BLaER1 (cell line): ENCODE measurements at regions not wholly inside any gene's neighbourhood (a gene's known extent, or its start where the extent isn't known, plus 50 kb on each side); places are given as distances from the start of the nearest gene placed in this dataset.
A peak's percentile ranks its signal among the peaks of the same experiment; 100 is the strongest.
"Not testable (repeated sequence)": the region's sequence is repeated elsewhere in the genome, so short reads cannot be mapped to it uniquely, and the experiment has no call there.

Experiments
- H3K27ac ChIP-seq: shearing (Covaris generic); formaldehyde crosslinking; 2 replicates; pipeline ENCODE4 v1.8.1; 2022
- H3K27me3 ChIP-seq: shearing (Covaris generic); formaldehyde crosslinking; 2 replicates; pipeline ENCODE4 v1.8.1; 2022
- H3K36me3 ChIP-seq: shearing (Covaris generic); formaldehyde crosslinking; 2 replicates; pipeline ENCODE4 v1.8.1; 2022
- H3K4me1 ChIP-seq: shearing (Covaris generic); formaldehyde crosslinking; 2 replicates; pipeline ENCODE4 v1.8.1; 2022
- H3K4me2 ChIP-seq: shearing (Covaris generic); formaldehyde crosslinking; 2 replicates; pipeline ENCODE4 v1.8.1; 2022
- H3K4me3 ChIP-seq: shearing (Covaris generic); formaldehyde crosslinking; 2 replicates; pipeline ENCODE4 v1.8.1; 2022
- H3K9ac ChIP-seq: shearing (Covaris generic); formaldehyde crosslinking; 2 replicates; pipeline ENCODE4 v1.8.1; 2022
- H3K9me3 ChIP-seq: shearing (Covaris generic); formaldehyde crosslinking; 2 replicates; pipeline ENCODE4 v1.8.1; 2022
- H4K20me1 ChIP-seq: shearing (Covaris generic); formaldehyde crosslinking; 2 replicates; pipeline ENCODE4 v1.8.1; 2022
- Cebpa-rat ChIP-seq: shearing (Covaris generic); IDR thresholded peaks from 2 replicates; pipeline ENCODE4 v1.8.1; 2022

DNA sequence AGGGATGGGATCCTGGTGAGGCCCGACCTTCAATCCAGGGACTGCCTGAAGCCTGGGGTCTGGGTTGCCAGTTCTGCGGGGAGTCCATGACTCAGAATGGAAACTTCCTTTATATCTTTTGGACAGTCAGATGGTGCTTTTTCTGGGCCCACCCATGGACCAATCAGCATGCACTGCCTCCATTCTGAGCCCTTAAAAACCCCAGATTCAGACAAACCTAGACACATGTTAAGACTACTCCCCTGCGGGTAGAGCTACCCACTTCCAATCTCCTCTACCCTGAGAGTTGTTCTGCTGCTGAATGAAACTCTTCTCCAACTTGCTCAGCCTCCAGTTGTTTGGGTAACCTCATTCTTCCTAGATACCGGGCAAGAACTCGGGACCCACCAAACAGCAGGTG, 1315.2 kb upstream of the MIR17HG start:
- Histone ChIP-seq H3K36me3 (no peaks in the 10 kb centered on the region), H3K9ac (no peak overlapping the region), H4K20me1 (no peaks in the 10 kb centered on the region), H3K27me3 (no peaks in the 10 kb centered on the region), H3K27ac (no peak overlapping the region), H3K4me3 (no peak overlapping the region), H3K9me3 (peaks cover 17% of the 10 kb centered on the region), H3K4me2 (no peak overlapping the region), H3K4me1 (no peaks in the 10 kb centered on the region)
- TF ChIP-seq Cebpa-rat, result no peak

DNA sequence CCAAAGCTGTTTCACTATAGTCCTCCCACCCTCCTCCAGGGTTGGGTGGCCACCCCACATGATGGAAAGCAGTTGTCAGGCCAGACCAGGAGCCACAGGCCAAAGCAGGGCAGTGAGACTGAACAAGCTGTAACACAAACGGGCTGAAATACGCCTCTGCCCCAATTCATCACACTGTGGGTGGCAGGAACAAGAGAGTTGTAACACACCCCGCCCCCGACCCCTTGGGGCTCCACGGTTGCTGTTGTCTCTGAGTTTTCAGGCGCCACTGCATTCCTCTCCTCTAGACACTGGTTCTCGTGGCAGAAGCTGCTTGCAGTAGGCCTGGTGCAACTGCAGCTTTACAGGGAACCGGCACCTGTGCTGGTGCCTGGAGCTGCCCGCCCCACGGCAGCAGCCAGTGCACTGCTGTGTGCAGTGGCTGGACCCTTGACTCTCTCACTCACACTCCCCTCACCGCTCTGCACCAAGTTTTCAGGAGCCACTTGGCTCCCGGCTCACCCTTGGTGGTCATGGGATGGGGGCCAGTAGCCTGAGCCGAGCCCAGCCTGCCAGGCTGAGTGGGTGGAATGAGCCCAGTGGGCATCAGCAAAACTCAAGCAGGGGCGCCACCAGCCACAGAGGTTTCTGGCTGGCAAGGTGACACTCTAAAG, 1314.5 kb upstream of the MIR17HG start:
- H3K9me3 ChIP-seq, result peaks cover 11% of the 10 kb centered on the region
- H3K4me2 ChIP-seq, result no peak overlapping the region
- no peak overlapping the region for H3K4me3 ChIP-seq
- no peaks in the 10 kb centered on the region for H4K20me1 ChIP-seq
- no peak overlapping the region for H3K9ac ChIP-seq
- no peak for TF ChIP-seq Cebpa-rat
- H3K27me3 ChIP-seq, result no peaks in the 10 kb centered on the region
- H3K4me1 ChIP-seq, result no peaks in the 10 kb centered on the region
- H3K36me3 ChIP-seq, result no peaks in the 10 kb centered on the region
- H3K27ac ChIP-seq, result no peak overlapping the region

DNA sequence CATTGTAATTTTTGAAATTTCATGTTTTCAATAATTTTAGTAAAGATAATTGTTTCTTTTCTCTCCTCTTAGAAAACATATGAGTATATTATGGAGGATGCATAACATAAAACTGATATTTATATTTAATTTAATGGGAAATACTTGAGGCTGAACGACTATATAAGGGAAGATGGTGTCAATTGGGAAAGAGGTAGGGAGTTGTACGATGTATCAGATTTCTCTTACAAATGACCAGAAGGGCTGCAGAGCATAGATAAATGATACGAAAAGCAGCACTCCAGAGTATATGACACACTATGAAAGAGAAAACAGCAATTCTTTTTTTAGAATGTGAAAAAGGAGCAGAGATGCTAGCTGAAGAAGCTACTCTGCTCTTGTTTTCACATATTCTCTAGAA, 1308.0 kb upstream of the MIR17HG start:
- H3K4me3 ChIP-seq, result no peak overlapping the region

DNA sequence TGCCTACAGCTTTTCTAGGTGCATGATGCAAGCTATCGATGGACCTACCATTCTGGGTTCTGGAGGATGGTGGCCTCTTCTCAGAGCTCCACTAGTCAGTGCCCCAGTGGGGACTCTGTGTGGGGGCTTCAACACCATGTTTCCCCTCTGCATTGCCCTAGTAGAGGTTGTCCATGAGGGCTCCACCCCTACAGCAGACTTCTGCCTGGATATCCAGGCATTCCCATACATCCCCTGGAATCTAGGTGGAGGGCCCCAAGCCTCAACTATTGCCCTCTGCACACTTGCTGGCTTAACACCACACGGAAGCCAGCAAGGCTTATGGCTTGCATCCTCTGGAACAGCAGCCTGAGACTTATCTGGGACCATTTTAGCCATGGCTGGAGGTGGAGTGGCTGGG, 1299.9 kb upstream of the MIR17HG start:
- Histone ChIP-seq H3K27ac (no peak overlapping the region), H3K27me3 (no peaks in the 10 kb centered on the region), H3K36me3 (peaks cover 4% of the 10 kb centered on the region; the same call in 1 of the 2 replicates), H3K9ac (no peak overlapping the region), H3K4me1 (no peaks in the 10 kb centered on the region), H4K20me1 (no peaks in the 10 kb centered on the region), H3K4me3 (no peak overlapping the region), H3K9me3 (peaks cover 24% of the 10 kb centered on the region), H3K4me2 (no peak overlapping the region)
- no peak for TF ChIP-seq Cebpa-rat

More for the DNA sequence above, 1308.0 kb upstream of the MIR17HG start:
- Histone ChIP-seq H3K27ac (no peak overlapping the region), H3K27me3 (no peaks in the 10 kb centered on the region), H3K4me2 (no peak overlapping the region), H4K20me1 (no peaks in the 10 kb centered on the region), H3K9ac (no peak overlapping the region), H3K4me1 (no peaks in the 10 kb centered on the region), H3K36me3 (no peaks in the 10 kb centered on the region), H3K9me3 (peaks cover 7% of the 10 kb centered on the region; the same call in 1 of the 2 replicates)
- no peak for TF ChIP-seq Cebpa-rat

DNA sequence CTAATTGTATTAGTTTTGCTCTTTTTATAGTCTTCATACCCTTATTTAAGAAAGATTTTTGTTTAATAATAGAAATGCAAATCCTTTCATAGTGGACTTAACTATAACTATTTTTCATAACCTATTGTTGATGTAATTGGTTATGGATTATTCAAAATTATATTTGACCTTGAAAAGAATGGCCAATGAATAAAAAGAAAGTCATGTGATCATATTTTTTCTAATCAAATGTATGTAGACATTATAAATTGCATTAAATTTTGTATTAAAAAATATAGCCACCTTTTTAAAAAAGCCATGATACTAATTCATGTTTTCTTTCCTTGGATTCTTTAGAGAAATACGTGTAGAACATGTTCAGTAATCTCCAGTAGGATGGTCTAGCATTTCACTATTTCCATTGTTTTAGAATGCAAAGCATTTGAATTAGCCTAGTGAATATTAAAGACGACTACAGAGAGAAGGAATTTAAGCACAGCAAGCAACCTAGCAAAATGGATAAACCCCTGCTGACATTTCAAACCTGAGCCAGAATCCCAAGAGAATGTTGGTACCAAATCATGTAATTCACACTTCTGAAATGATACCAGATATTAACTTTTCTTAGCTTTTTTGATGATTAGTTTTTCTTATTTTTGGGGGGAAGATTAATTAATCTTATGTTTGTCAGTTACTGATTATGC, 1297.4 kb upstream of the MIR17HG start:
- no peak for TF ChIP-seq Cebpa-rat
- no peaks in the 10 kb centered on the region for H3K27me3 ChIP-seq
- H3K4me2 ChIP-seq, result no peak overlapping the region
- no peak overlapping the region for H3K27ac ChIP-seq
- H3K9me3 ChIP-seq, result peaks cover 24% of the 10 kb centered on the region
- no peak overlapping the region for H3K9ac ChIP-seq
- no peaks in the 10 kb centered on the region for H4K20me1 ChIP-seq
- H3K4me3 ChIP-seq, result no peak overlapping the region
- no peaks in the 10 kb centered on the region for H3K4me1 ChIP-seq
- H3K36me3 ChIP-seq, result peaks cover 4% of the 10 kb centered on the region; the same call in 1 of the 2 replicates

DNA sequence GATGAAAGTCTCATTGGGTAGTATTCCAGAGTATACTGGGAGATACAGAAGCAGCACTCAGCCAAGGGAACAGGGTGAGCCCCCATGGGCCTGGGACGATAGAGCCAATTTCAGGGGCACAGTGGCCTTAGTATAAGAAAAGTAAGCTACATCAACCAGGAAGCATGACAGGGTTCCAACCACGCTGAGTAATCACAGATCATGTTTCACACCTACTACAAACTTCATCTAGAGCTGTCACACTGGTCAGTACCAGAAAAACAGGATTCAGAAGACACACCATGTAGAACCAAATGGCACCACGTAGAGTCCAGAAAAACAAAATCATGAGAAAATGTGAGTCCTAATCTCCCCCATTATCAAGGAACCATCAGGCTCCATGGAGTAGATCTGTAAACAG, 1292.4 kb upstream of the MIR17HG start:
- Histone ChIP-seq H3K27me3 (no peaks in the 10 kb centered on the region), H3K9ac (no peak overlapping the region), H3K4me1 (no peaks in the 10 kb centered on the region), H3K9me3 (no peaks in the 10 kb centered on the region), H3K4me3 (no peak overlapping the region), H3K4me2 (no peak overlapping the region), H3K27ac (no peak overlapping the region), H4K20me1 (no peaks in the 10 kb centered on the region), H3K36me3 (no peaks in the 10 kb centered on the region)
- no peak for TF ChIP-seq Cebpa-rat

DNA sequence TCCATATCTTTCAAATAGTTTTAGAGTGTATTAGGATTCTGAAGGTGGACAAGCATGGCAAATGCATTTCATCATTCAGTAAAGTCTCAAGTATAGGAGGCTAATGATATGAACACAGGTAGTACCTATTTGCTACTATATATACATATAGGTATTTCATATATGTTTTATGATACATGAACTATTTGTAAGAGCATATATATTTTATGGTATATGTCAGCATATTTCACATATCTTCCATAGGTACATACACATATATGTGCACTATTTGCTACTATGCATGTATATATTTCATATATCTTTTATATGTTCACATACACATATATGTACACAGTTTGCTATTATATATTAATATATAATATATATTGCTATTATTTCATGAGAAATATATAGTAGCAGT, 1291.7 kb upstream of the MIR17HG start:
- no peak overlapping the region for H3K4me3 ChIP-seq

DNA sequence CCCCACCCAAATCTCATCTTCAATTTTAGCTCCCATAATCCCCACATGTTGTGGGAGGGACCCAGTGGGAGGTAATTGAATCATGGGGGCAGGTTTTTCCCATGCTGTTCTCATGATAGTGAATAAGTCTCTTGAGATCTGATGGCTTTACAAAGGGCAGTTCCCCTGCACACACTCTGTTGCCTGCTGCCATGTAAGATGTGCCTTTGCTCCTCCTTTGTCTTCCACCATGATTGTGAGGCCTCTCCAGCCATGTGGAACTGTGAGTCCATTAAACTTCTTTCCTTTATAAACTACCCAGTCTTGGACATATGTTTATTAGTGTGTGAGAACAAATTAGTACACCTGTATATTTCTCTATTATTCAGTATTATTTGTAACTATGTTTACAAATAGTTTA, 1283.3 kb upstream of the MIR17HG start:
- not testable (repeated sequence) for H3K9me3 ChIP-seq

More for the DNA sequence above, 1291.7 kb upstream of the MIR17HG start:
- no peaks in the 10 kb centered on the region for H3K9me3 ChIP-seq
- H3K27me3 ChIP-seq, result no peaks in the 10 kb centered on the region
- H3K36me3 ChIP-seq, result no peaks in the 10 kb centered on the region
- H3K4me2 ChIP-seq, result no peak overlapping the region
- no peaks in the 10 kb centered on the region for H4K20me1 ChIP-seq
- H3K27ac ChIP-seq, result no peak overlapping the region
- TF ChIP-seq Cebpa-rat, result no peak
- H3K9ac ChIP-seq, result no peak overlapping the region
- no peaks in the 10 kb centered on the region for H3K4me1 ChIP-seq

DNA sequence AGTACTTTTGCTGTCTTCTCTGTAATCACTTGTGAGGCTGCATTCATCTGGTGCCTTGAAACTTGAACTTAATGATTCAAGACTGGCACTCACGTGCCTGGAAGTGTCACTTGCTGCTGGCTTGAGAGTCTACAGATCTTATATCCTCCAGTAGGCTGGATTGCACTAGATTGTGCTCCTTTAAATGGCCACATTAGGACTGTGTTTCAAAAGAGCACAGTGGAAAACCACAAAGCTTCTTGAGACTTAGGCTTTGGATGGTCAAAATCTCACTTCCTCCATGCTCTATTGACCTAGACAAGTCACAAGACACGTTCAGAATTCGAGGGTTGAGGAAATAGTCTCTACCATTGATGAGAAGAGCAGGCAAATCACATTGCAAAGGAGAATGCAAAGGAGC, 1278.8 kb upstream of the MIR17HG start:
- TF ChIP-seq Cebpa-rat, result no peak
- peaks cover 5% of the 10 kb centered on the region for H3K4me1 ChIP-seq
- no peaks in the 10 kb centered on the region for H3K9me3 ChIP-seq
- H3K4me3 ChIP-seq, result no peak overlapping the region
- H3K9ac ChIP-seq, result no peak overlapping the region
- no peak overlapping the region for H3K27ac ChIP-seq
- H4K20me1 ChIP-seq, result no peaks in the 10 kb centered on the region
- H3K4me2 ChIP-seq, result peak overlapping the region; percentile 28; the same call in 1 of the 2 replicates
- H3K27me3 ChIP-seq, result no peaks in the 10 kb centered on the region
- no peaks in the 10 kb centered on the region for H3K36me3 ChIP-seq

More for the DNA sequence above, 1283.3 kb upstream of the MIR17HG start:
- H3K4me1 ChIP-seq, H4K20me1 ChIP-seq, H3K4me2 ChIP-seq, H3K4me3 ChIP-seq, H3K27ac ChIP-seq, H3K9ac ChIP-seq, H3K36me3 ChIP-seq, H3K27me3 ChIP-seq: not testable (repeated sequence)

DNA sequence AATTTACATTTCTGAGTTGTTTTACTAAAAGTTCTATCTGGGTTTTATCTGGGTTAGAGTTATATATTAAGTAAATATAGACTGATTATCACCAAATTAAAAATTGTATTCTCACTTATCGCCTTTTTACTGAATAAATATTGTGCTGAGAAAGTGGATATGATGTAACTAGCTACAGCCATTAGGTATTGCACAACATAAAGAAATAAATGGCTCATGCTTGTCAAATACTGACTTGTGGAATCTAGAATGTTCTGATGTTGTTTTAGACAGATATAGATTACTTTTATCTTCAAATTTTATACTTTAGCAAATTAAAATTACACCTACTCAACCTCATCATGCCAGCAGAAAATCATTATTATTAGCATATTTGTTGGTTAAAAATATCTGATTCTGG, 1277.1 kb upstream of the MIR17HG start:
- Histone ChIP-seq H3K27ac (no peak overlapping the region), H3K4me1 (peaks cover 5% of the 10 kb centered on the region), H3K4me3 (no peak overlapping the region), H3K9me3 (no peaks in the 10 kb centered on the region), H3K4me2 (no peak overlapping the region), H3K36me3 (no peaks in the 10 kb centered on the region), H4K20me1 (no peaks in the 10 kb centered on the region), H3K9ac (no peak overlapping the region), H3K27me3 (no peaks in the 10 kb centered on the region)
- TF ChIP-seq Cebpa-rat, result no peak
